Keratinocyte (primary cell): ENCODE measurements at regions not wholly inside any gene's neighbourhood (a gene's known extent, or its start where the extent isn't known, plus 50 kb on each side); places are given as distances from the start of the nearest gene placed in this dataset.

ENCODE experiments used
- DNase-seq: peaks from one replicate; pipeline ENCODE4 v3.0.0-alpha.2; 2011; ENCODE audit warnings: low read depth, missing footprints, low spot score
- FAIRE-seq: peaks from 2 replicates; lab custom pipeline; 2011; peaks lifted over from hg19 to GRCh38; lab: Jason Lieb, UNC
- H2AFZ ChIP-seq: 2 replicates; pipeline ENCODE4 v1.6.0; 2012; ENCODE audit warnings: low read length, control low read depth, inconsistent platforms; ENCODE audit not compliant: control insufficient read depth
- H3K27ac ChIP-seq: 2 replicates; pipeline ENCODE4 v1.5.1; 2011; ENCODE audit warnings: low read length; ENCODE audit not compliant: control insufficient read depth, insufficient read depth
- H3K27me3 ChIP-seq: 3 replicates; pipeline ENCODE4 v1.6.0; 2011; ENCODE audit warnings: low read length; ENCODE audit not compliant: control insufficient read depth, insufficient read depth; ENCODE audit errors: extremely low read depth
- H3K36me3 ChIP-seq, 2 experiments: 2 replicates in 1 of 2; 3 replicates in 1 of 2; pipeline ENCODE4 v1.5.1; 2011; ENCODE audit warnings: low read length in 2 of 2, mild to moderate bottlenecking in 1 of 2; ENCODE audit not compliant: control insufficient read depth in 2 of 2, insufficient read depth in 2 of 2; ENCODE audit errors: extremely low read depth in 1 of 2
- H3K4me1 ChIP-seq: 3 replicates; pipeline ENCODE4 v1.5.1; 2011; ENCODE audit warnings: low read length; ENCODE audit not compliant: control insufficient read depth, insufficient read depth; ENCODE audit errors: extremely low read depth
- H3K4me2 ChIP-seq: 3 replicates; pipeline ENCODE4 v1.6.0; 2011; ENCODE audit warnings: low read depth, low read length; ENCODE audit not compliant: control insufficient read depth, insufficient read depth; ENCODE audit errors: extremely low read depth
- H3K4me3 ChIP-seq, 3 experiments: fragments of 200-600 bp in 1 of 3; sonication (generic) in 1 of 3; 2 replicates in 2 of 3; 3 replicates in 1 of 3; pipeline ENCODE4 v1.5.1; 2011 to 2016; ENCODE audit warnings: low read length in 3 of 3, mild to moderate bottlenecking in 3 of 3, control low read depth in 2 of 3, inconsistent platforms in 1 of 3, low read depth in 1 of 3, mixed read lengths in 1 of 3, mixed run types in 1 of 3, moderate library complexity in 1 of 3; ENCODE audit not compliant: control insufficient read depth in 2 of 3, insufficient read depth in 2 of 3; ENCODE audit errors: extremely low read depth in 1 of 3
- H3K79me2 ChIP-seq: 2 replicates; pipeline ENCODE4 v1.6.0; 2012; ENCODE audit warnings: low read length; ENCODE audit not compliant: control insufficient read depth, insufficient read depth
- H3K9ac ChIP-seq: 3 replicates; pipeline ENCODE4 v1.6.0; 2011; ENCODE audit warnings: low read length; ENCODE audit not compliant: control insufficient read depth, insufficient read depth; ENCODE audit errors: extremely low read depth
- H3K9me1 ChIP-seq: 3 replicates; pipeline ENCODE4 v1.6.0; 2011; ENCODE audit warnings: low read length; ENCODE audit not compliant: control insufficient read depth, insufficient read depth; ENCODE audit errors: extremely low read depth
- H3K9me3 ChIP-seq: 2 replicates; pipeline ENCODE4 v1.5.1; 2012; ENCODE audit warnings: low read depth, low read length; ENCODE audit not compliant: control insufficient read depth
- H4K20me1 ChIP-seq: 3 replicates; pipeline ENCODE4 v1.6.0; 2011; ENCODE audit warnings: low read length; ENCODE audit not compliant: control insufficient read depth, insufficient read depth; ENCODE audit errors: extremely low read depth
- CTCF ChIP-seq, 3 experiments: IDR thresholded peaks in 1 of 3; conservative IDR thresholded peaks in 1 of 3; optimal IDR thresholded peaks in 1 of 3; 2 replicates in 2 of 3; 3 replicates in 1 of 3; pipeline versions ENCODE3 to v1.5.1; 2011; ENCODE audit warnings: low read length in 3 of 3, mild to moderate bottlenecking in 3 of 3, moderate library complexity in 2 of 3, control low read depth in 1 of 3, inconsistent platforms in 1 of 3; ENCODE audit not compliant: insufficient read depth in 2 of 3; ENCODE audit errors: extremely low read depth in 1 of 3
- EZH2 ChIP-seq: IDR thresholded peaks from one replicate; pipeline ENCODE4 v1.6.1; 2012; ENCODE audit warnings: inconsistent platforms, mild to moderate bottlenecking, low read length, moderate library complexity
- dilution Hi-C: fragments of 300-500 bp; cut with MboI; formaldehyde crosslinking; loops from one replicate; pipeline ENCODE4 v1.7.0; 2020; ENCODE audit warnings: low sequenced_read_pairs; ENCODE audit not compliant: extremely low pct_ligation_motif_present

GRCh38 chr3:197350446-197350845, 52.0 kb upstream of the DLG1 start:
- no peak overlapping the region for H2AFZ ChIP-seq
- no peak overlapping the region for H3K27ac ChIP-seq
- no peaks in the 10 kb centered on the region for H3K36me3 ChIP-seq
- dilution Hi-C loops: no loop called here
- H3K4me1 ChIP-seq: no peaks in the 10 kb centered on the region
- H3K4me3 ChIP-seq: no peak overlapping the region
- H3K9ac ChIP-seq: no peak overlapping the region
- no peaks in the 10 kb centered on the region for H3K79me2 ChIP-seq
- H4K20me1 ChIP-seq: no peaks in the 10 kb centered on the region
- H3K9me1 ChIP-seq: no peaks in the 10 kb centered on the region
- FAIRE-seq (no peak), DNase-seq (no peak)
- TF ChIP-seq EZH2: no peak
- TF ChIP-seq CTCF (optimal IDR thresholded peaks at IDR 0.05 in 1 of 3, IDR thresholded peaks at IDR 0.05 in 1 of 3, conservative IDR thresholded peaks at IDR 0.05 in 1 of 3; ENCODE audit: extremely low read depth in 1 of 3, insufficient read depth in 2 of 3, low read length in 3 of 3): no peak
- H3K27me3 ChIP-seq: no peaks in the 10 kb centered on the region
- no peaks in the 10 kb centered on the region for H3K9me3 ChIP-seq
- H3K4me2 ChIP-seq: no peak overlapping the region

- FAIRE-seq (no peak), DNase-seq (no peak)
- no peaks in the 10 kb centered on the region for H3K9me3 ChIP-seq
- H3K4me1 ChIP-seq: no peaks in the 10 kb centered on the region
- H2AFZ ChIP-seq: no peak overlapping the region
- H3K4me2 ChIP-seq: no peak overlapping the region
- no peaks in the 10 kb centered on the region for H3K9me1 ChIP-seq
- H3K27me3 ChIP-seq: no peaks in the 10 kb centered on the region
- no peak overlapping the region for H3K27ac ChIP-seq
- TF ChIP-seq EZH2 (no peak), CTCF (optimal IDR thresholded peaks at IDR 0.05 in 1 of 3, IDR thresholded peaks at IDR 0.05 in 1 of 3, conservative IDR thresholded peaks at IDR 0.05 in 1 of 3; ENCODE audit: extremely low read depth in 1 of 3, insufficient read depth in 2 of 3, low read length in 3 of 3) (no peak)
- no peaks in the 10 kb centered on the region for H3K36me3 ChIP-seq
- dilution Hi-C loops: no loop called here
- H3K4me3 ChIP-seq: no peak overlapping the region
- no peak overlapping the region for H3K9ac ChIP-seq
- no peaks in the 10 kb centered on the region for H3K79me2 ChIP-seq
- H4K20me1 ChIP-seq: no peaks in the 10 kb centered on the region
Measured at GRCh38 chr3:197349368-197349767, 51.0 kb upstream of the DLG1 start.
